ENCODE measurements at regions not wholly inside any gene's neighbourhood (a gene's known extent, or its start where the extent isn't known, plus 50 kb on each side); places are given as distances from the start of the nearest gene placed in this dataset.

DNA sequence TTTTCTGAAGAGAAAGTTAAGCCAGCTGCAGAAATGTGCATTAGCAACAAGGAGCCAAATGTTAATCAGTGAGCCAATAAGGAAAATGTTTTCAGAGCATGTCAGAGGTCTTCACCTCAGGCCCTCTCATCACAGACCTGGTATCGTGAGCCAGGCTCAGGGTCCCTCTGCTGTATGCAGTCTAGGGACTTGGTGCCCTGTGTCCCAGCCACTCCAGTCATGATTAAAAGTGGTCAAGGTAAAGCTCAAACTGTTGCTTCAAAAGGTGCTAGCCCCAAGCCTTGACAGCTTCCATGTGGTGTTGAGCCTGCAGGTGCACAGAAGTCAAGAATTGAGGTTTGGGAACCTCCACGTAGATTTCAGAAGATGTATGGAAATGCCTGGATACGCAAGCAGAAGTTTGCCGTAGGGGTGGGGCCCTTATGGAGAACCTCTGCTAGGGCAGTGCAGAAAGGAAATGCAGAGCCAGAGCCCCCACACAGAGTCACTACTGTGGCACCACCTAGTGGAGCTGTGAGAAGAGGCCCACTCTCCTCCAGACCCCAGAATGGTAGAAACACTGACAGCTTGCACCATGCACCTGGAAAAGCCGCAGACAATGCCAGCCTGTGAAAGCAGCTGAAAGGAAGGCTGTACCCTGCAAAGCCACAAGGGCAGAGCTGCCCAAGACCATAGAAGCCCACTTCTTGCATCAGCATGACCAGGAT lies 1128.7 kb downstream of the AMY1C start:
- TF ChIP-seq, protein P1, sequence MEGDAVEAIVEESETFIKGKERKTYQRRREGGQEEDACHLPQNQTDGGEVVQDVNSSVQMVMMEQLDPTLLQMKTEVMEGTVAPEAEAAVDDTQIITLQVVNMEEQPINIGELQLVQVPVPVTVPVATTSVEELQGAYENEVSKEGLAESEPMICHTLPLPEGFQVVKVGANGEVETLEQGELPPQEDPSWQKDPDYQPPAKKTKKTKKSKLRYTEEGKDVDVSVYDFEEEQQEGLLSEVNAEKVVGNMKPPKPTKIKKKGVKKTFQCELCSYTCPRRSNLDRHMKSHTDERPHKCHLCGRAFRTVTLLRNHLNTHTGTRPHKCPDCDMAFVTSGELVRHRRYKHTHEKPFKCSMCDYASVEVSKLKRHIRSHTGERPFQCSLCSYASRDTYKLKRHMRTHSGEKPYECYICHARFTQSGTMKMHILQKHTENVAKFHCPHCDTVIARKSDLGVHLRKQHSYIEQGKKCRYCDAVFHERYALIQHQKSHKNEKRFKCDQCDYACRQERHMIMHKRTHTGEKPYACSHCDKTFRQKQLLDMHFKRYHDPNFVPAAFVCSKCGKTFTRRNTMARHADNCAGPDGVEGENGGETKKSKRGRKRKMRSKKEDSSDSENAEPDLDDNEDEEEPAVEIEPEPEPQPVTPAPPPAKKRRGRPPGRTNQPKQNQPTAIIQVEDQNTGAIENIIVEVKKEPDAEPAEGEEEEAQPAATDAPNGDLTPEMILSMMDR (IDR thresholded peaks at IDR 0.05; ENCODE audit: poor library complexity) = no peak
- no peak for TF ChIP-seq EZH2 (IDR thresholded peaks at IDR 0.05; ENCODE audit: borderline replicate concordance)
